ENCODE measurements at regions not wholly inside any gene's neighbourhood (a gene's known extent, or its start where the extent isn't known, plus 50 kb on each side); places are given as distances from the start of the nearest gene placed in this dataset.
A peak's percentile ranks its signal among the peaks of the same experiment; 100 is the strongest.
"Not testable (repeated sequence)": the region's sequence is repeated elsewhere in the genome, so short reads cannot be mapped to it uniquely, and the experiment has no call there.

- H3K4me3 ChIP-seq (ENCODE audit: low read depth, low read length), result no peak overlapping the region
- no peak for TF ChIP-seq CTCF (IDR thresholded peaks at IDR 0.05; ENCODE audit: insufficient read depth, low read depth, low read length, missing control alignments)
- no peak for DNase-seq (ENCODE audit: low read depth)
Measured at GRCh38 chr4:184906480-184907097, 80.8 kb upstream of the ACSL1 start.

GRCh38 chr4:184907216-184907615 lies 81.4 kb upstream of the ACSL1 start:
- DNase-seq (ENCODE audit: low read depth), result peak; percentile 45

GRCh38 chr4:184907810-184908209 lies 82.0 kb upstream of the ACSL1 start:
- DNase-seq (ENCODE audit: low read depth), result no peak
- no peak for TF ChIP-seq CTCF (IDR thresholded peaks at IDR 0.05; ENCODE audit: insufficient read depth, low read depth, low read length, missing control alignments)
- no peak overlapping the region for H3K4me3 ChIP-seq (ENCODE audit: low read depth, low read length)

More at GRCh38 chr4:184907216-184907615, 81.4 kb upstream of the ACSL1 start:
- TF ChIP-seq CTCF (IDR thresholded peaks at IDR 0.05; ENCODE audit: insufficient read depth, low read depth, low read length, missing control alignments), result peak; percentile 24
- no peak overlapping the region for H3K4me3 ChIP-seq (ENCODE audit: low read depth, low read length)

GRCh38 chr4:184911310-184911709 lies 85.5 kb upstream of the ACSL1 start:
- DNase-seq (ENCODE audit: low read depth), result peak; percentile 37
- H3K4me3 ChIP-seq (ENCODE audit: low read depth, low read length), result no peak overlapping the region
- no peak for TF ChIP-seq CTCF (IDR thresholded peaks at IDR 0.05; ENCODE audit: insufficient read depth, low read depth, low read length, missing control alignments)

- no peak for TF ChIP-seq CTCF (IDR thresholded peaks at IDR 0.05; ENCODE audit: insufficient read depth, low read depth, low read length, missing control alignments)
- no peak for DNase-seq (ENCODE audit: low read depth)
Measured at GRCh38 chr4:184913356-184914143, 87.8 kb upstream of the ACSL1 start.

GRCh38 chr4:184918799-184919198 lies 93.0 kb upstream of the ACSL1 start:
- not testable (repeated sequence) for DNase-seq (ENCODE audit: low read depth); H3K4me3 ChIP-seq (ENCODE audit: low read depth, low read length)

More at GRCh38 chr4:184913356-184914143, 87.8 kb upstream of the ACSL1 start:
- H3K4me3 ChIP-seq (ENCODE audit: low read depth, low read length), result no peak overlapping the region

GRCh38 chr4:184921456-184921855 lies 95.7 kb upstream of the ACSL1 start:
- TF ChIP-seq CTCF (IDR thresholded peaks at IDR 0.05; ENCODE audit: insufficient read depth, low read depth, low read length, missing control alignments), result no peak
- H3K4me3 ChIP-seq (ENCODE audit: low read depth, low read length), result no peak overlapping the region
- DNase-seq (ENCODE audit: low read depth), result no peak

Measured in GM12865 (cell line).